GM12874 (cell line): ENCODE measurements at regions not wholly inside any gene's neighbourhood (a gene's known extent, or its start where the extent isn't known, plus 50 kb on each side); places are given as distances from the start of the nearest gene placed in this dataset.

ENCODE experiments used
- CTCF ChIP-seq: IDR thresholded peaks from 2 replicates; pipeline ENCODE4 v1.5.1; 2011; ENCODE audit warnings: low read depth, mild to moderate bottlenecking, control low read depth, low read length, moderate library complexity; ENCODE audit not compliant: insufficient read depth

DNA sequence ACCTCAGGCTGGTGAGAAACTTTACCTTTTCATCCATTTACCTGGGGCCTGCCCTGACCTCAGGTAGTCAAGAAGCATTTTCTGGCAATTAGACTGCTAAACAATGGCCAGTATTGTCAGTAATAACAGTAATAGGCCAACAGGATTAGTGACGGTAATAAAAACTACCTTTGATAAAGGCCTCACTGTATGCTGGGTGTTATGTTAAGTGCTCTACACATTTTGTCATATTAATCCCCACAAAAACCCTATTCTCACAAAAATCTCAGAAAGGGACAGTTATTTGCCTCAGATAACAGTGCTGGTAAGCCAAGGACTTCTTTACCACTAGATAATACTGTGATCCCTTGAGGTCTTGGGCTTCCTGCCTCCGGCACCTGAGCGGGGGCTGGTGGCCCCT lies 191.4 kb downstream of the FOXD2 start:
- no peak for TF ChIP-seq CTCF

DNA sequence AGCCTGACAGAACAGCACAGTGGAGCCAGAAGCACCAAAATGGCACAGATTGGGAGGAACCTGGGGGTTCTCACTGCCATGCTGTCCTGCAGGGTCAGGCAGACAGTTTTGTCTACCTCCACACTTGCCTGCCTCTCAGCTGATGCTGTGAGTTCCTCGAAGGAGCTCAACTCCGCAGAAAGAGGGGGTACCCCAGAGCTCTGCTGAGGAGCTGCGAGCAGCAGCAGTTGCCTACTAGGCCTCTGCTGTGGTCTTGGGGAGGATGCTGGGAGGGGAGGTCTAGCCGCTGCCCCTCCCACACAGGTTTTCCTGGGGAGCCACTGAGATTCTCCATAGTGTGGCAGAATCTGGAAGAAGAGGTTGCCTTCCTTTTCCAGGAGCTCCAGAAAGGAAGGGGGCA lies 192.5 kb downstream of the FOXD2 start:
- TF ChIP-seq CTCF: no peak

DNA sequence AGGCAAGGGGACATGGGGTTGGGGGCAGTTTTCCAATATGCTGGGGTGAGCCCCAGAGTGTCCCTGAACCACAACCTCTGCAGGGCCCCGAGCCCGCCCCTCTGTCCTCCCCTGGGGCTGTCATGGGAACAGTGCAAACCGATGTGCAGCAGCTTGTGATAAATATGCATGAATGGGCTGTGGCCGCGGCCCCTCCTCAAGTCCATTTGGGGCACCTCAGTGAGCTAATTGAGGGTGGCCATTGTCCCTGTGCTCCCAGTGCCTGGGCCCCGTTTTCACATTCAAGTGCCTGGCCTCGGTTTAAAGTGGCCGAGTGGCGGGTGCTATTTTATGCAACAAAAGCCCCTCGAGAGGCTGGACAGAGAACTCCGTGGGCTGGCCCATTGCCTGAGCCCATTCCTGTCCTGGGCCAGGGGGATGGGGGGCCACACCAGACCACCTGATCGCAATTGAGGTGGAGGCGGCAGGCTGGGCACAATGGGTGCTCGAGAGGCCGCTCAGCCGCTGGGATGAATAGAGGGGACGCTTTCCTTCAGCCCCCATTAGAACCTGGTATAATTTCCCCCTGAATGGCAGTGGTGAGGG lies 193.7 kb downstream of the FOXD2 start:
- TF ChIP-seq CTCF: no peak

DNA sequence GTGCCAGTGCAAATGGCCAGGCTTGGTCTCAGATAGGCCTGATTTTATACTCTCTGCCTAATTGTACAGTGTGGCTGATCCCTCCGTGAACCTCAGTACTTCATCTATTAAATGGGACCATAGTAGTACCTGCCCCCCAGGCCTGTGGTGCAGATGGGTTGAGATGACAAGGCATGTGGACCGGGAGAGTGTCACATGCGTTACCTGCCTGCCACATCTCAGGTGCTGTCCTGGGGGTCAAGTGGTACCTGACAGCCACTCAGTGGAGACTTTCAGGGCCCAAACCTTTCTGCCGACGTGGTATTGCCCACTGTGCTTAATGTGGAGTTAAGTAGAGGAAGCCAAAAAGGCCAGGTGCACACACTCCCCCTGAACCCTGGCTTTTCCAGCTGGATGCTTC lies 197.3 kb downstream of the FOXD2 start:
- TF ChIP-seq CTCF: no peak

GRCh38 chr1:47635597-47635996 lies 197.8 kb downstream of the FOXD2 start:
- no peak for TF ChIP-seq CTCF

- TF ChIP-seq CTCF: no peak
These were observed 199.4 kb downstream of the FOXD2 start for GRCh38 chr1:47637111-47637685.

GRCh38 chr1:47638240-47638639 lies 200.4 kb downstream of the FOXD2 start:
- no peak for TF ChIP-seq CTCF

GRCh38 chr1:47638713-47639112 lies 200.9 kb downstream of the FOXD2 start:
- no peak for TF ChIP-seq CTCF
